ENCODE measurements at regions not wholly inside any gene's neighbourhood (a gene's known extent, or its start where the extent isn't known, plus 50 kb on each side); places are given as distances from the start of the nearest gene placed in this dataset.

GRCh38 chr2:7913974-7914373, 767.9 kb upstream of the ID2 start:
- no peak overlapping the region for H3K4me3 ChIP-seq
- whole genome bisulfite sequencing, 2 donors (ENCODE audit: low coverage in 1 of 2) = 75 to 85% methylated on average over 8 to 10 of the region's 10 CpGs
- H3K36me3 ChIP-seq = no peaks in the 10 kb centered on the region
- no peaks in the 10 kb centered on the region for H3K9me3 ChIP-seq
- no peaks in the 10 kb centered on the region for H3K27me3 ChIP-seq
- peaks cover 0 to 6% (median 0%) of the 10 kb centered on the region in 4 donors for H3K4me1 ChIP-seq
- H3K27ac ChIP-seq = no peak overlapping the region
- intact Hi-C loops (cut with DNase I; ENCODE audit: low total_unique reads) = no loop called here
- TF ChIP-seq EP300 (IDR thresholded peaks at IDR 0.05; ENCODE audit: low read depth) (no peak), CTCF (IDR thresholded peaks at IDR 0.05) (no peak), POLR2AphosphoS5 (IDR thresholded peaks at IDR 0.05) (no peak), POLR2A (IDR thresholded peaks at IDR 0.05) (no peak)
- in situ Hi-C loops (cut with MboI; ENCODE audit: low pct_ligation_motif_present in 1 of 4, low pct_unique_long_range_greater_than_20kb in 1 of 4, low sequenced_read_pairs in 3 of 4) = no loop called here
- DNase-seq = no peak

GRCh38 chr2:7915302-7916091, 766.4 kb upstream of the ID2 start:
- H3K4me1 ChIP-seq = peaks cover 0 to 6% (median 0%) of the 10 kb centered on the region in 4 donors
- in situ Hi-C loops (cut with MboI; ENCODE audit: low pct_ligation_motif_present in 1 of 4, low pct_unique_long_range_greater_than_20kb in 1 of 4, low sequenced_read_pairs in 3 of 4) = no loop called here
- H3K36me3 ChIP-seq = no peaks in the 10 kb centered on the region
- intact Hi-C loops (cut with DNase I; ENCODE audit: low total_unique reads) = no loop called here
- no peaks in the 10 kb centered on the region for H3K9me3 ChIP-seq
- WGBS, 2 donors (ENCODE audit: low coverage in 1 of 2) = 85 to 95% methylated on average over 9 to 14 of the region's 14 CpGs
- no peak for DNase-seq
- H3K27me3 ChIP-seq = no peaks in the 10 kb centered on the region
- TF ChIP-seq CTCF (IDR thresholded peaks at IDR 0.05) (no peak), EP300 (IDR thresholded peaks at IDR 0.05; ENCODE audit: low read depth) (no peak), POLR2AphosphoS5 (IDR thresholded peaks at IDR 0.05) (no peak)
- H3K4me3 ChIP-seq = peak overlapping the region in 1 of 4 donors; percentile 15
- H3K27ac ChIP-seq = peak overlapping the region in 1 of 4 donors; percentile 21

DNA sequence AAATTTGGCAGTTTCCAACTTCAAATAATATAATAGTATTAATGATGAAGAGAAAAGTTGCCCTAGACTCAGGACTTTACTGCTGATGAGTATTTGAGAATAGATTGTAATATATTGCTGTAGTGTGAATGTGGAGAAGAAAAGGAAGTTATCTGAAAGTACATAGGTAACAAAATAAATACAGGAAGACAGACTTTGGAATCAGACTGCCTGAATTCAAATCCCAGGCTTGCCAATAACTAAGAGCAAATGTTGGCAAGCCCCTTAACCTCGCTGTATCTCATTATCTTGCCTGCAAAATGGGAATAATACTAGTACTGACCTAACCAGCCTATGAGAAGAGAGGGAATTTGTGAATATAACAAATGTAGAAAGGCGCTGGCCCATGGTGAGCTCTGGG, 765.2 kb upstream of the ID2 start:
- WGBS, 2 donors (ENCODE audit: low coverage in 1 of 2) = 86 to 100% methylated on average over 1 to 2 of the region's 2 CpGs
- Histone ChIP-seq H3K4me1 (peaks cover 0 to 6% (median 0%) of the 10 kb centered on the region in 4 donors), H3K27ac (no peak overlapping the region), H3K9me3 (no peaks in the 10 kb centered on the region), H3K27me3 (no peaks in the 10 kb centered on the region), H3K36me3 (no peaks in the 10 kb centered on the region), H3K4me3 (no peak overlapping the region)
- in situ Hi-C loops (cut with MboI; ENCODE audit: low pct_ligation_motif_present in 1 of 4, low pct_unique_long_range_greater_than_20kb in 1 of 4, low sequenced_read_pairs in 3 of 4) (no loop called here), intact Hi-C loops (cut with DNase I; ENCODE audit: low total_unique reads) (no loop called here)
- DNase-seq = no peak
- TF ChIP-seq EP300 (IDR thresholded peaks at IDR 0.05; ENCODE audit: low read depth) (no peak), POLR2AphosphoS5 (IDR thresholded peaks at IDR 0.05) (no peak), CTCF (IDR thresholded peaks at IDR 0.05) (no peak), POLR2A (IDR thresholded peaks at IDR 0.05) (no peak)

- intact Hi-C loops (cut with DNase I; ENCODE audit: low total_unique reads) (no loop called here), in situ Hi-C loops (cut with MboI; ENCODE audit: low pct_ligation_motif_present in 1 of 4, low pct_unique_long_range_greater_than_20kb in 1 of 4, low sequenced_read_pairs in 3 of 4) (no loop called here)
- Histone ChIP-seq H3K27me3 (no peaks in the 10 kb centered on the region), H3K9me3 (no peaks in the 10 kb centered on the region), H3K36me3 (no peaks in the 10 kb centered on the region), H3K27ac (no peak overlapping the region), H3K4me3 (no peak overlapping the region), H3K4me1 (peaks cover 0 to 6% (median 0%) of the 10 kb centered on the region in 4 donors)
- TF ChIP-seq CTCF (IDR thresholded peaks at IDR 0.05) (no peak), POLR2AphosphoS5 (IDR thresholded peaks at IDR 0.05) (no peak), POLR2A (IDR thresholded peaks at IDR 0.05) (no peak), EP300 (IDR thresholded peaks at IDR 0.05; ENCODE audit: low read depth) (no peak)
- no peak for DNase-seq
- whole genome bisulfite sequencing, 2 donors (ENCODE audit: low coverage in 1 of 2) = 95% methylated on average over 3 to 8 of the region's 8 CpGs
These were observed 762.3 kb upstream of the ID2 start for GRCh38 chr2:7919510-7919909.
